GM21526 (cell line): ENCODE measurements at regions not wholly inside any gene's neighbourhood (a gene's known extent, or its start where the extent isn't known, plus 50 kb on each side); places are given as distances from the start of the nearest gene placed in this dataset.

Experiments
- ATAC-seq: cut with Tn5 transposase; IDR thresholded peaks from one replicate; pipeline ENCODE4 v1.9.1; 2021; ENCODE audit warnings: moderate library complexity; ENCODE audit not compliant: unreplicated experiment, low FRiP score

DNA sequence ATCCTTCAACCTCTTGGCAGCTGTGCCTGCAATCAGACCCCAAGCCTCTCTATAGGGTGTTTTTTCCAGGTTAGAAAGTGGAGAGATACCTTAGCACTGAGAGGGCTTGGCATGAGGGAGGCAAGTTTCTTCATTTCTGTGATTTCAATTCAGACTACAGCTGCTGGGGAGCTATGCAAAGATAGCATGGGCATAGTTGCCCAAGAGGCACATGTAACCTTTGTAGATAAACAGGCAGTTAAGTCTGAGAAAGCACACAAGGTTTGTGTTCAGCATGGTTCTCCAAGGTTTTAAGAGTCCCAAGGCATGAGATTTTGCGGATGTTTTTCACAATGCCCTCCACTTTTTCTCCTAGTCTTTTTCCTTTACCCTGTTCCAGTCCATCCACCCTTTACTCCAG lies 385.0 kb upstream of the ETAA1 start:
- no peak for ATAC-seq

- ATAC-seq = no peak
These were observed 383.3 kb upstream of the ETAA1 start for GRCh38 chr2:67013821-67014220.

DNA sequence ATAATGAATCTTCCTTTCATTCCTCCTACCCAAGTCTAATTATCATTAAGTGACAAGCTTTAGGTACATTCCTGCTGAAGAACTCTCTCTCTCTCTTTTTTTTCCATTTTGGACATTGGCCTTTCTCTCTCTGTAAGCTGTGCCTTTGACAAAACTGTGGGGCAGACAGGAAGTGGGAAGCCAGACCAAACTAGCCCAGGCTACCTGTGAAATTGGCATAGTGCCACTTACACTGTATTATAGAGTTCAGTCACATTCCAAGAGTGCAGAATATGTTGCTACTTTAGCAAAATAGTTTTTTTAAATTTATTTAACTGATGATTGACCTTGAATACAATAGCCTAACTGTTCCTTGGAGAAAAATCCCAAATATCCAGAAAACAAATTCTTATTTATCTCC lies 381.5 kb upstream of the ETAA1 start:
- no peak for ATAC-seq

DNA sequence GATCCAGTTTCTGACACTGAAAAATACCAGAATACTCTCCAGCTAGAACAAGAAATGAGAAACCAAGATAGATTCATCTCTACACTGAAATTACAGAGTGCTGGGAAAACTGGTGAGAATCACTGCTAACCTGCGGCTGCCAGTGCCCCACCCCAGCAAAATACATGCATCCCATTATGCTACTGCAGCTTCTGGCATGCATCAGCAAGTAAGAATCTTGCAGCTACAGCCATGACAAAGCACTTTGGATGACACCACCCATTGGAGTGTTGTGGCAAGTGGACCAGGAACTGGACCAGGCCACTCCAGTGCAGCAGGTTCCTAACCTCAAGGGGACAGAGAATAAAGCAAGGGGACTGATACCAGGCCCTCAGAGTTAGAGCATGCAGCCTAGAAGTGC lies 378.8 kb upstream of the ETAA1 start:
- no peak for ATAC-seq

GRCh38 chr2:67032076-67032475 lies 365.1 kb upstream of the ETAA1 start:
- ATAC-seq = no peak

GRCh38 chr2:67036444-67036843 lies 360.7 kb upstream of the ETAA1 start:
- no peak for ATAC-seq

DNA sequence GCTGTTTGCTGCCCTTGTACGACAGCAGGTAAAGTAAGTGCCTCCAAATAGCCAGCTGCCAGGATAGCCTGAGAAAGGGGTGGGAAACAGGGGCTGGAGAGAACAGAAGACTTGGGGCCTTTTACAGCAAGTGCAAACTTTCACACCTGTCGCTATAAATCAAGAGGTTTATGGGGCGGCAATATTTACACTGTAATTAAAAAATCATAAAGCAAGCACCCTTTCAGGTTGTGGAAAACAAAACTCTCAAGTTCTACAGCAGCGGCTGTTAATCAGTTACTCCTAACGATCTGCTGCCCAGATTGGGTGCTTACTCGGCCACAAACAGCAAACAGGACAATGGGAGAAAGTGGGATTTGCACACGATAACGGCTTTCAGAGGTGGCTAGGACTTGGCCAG lies 359.5 kb upstream of the ETAA1 start:
- ATAC-seq = no peak

GRCh38 chr2:67038195-67038594 lies 358.9 kb upstream of the ETAA1 start:
- no peak for ATAC-seq

DNA sequence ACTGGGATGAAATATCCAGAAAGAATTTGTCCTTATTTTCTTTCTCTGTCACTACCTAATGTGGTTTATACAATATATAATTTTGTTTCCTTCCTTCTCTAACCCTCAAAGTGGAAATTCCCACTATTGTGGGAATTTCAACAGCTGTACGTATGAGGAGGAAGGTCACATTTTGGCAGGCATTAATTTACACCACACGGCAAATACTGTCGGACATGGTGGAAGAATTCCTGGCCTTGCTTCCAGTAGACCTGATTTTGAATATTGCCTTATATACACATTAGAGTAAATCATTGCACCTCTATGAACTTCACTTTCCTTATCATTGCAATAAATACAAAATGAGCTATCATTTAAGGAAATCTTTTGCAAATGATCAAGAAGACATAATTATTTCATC lies 358.1 kb upstream of the ETAA1 start:
- no peak for ATAC-seq

- ATAC-seq = no peak
These were observed 357.5 kb upstream of the ETAA1 start for GRCh38 chr2:67039517-67040103.

DNA sequence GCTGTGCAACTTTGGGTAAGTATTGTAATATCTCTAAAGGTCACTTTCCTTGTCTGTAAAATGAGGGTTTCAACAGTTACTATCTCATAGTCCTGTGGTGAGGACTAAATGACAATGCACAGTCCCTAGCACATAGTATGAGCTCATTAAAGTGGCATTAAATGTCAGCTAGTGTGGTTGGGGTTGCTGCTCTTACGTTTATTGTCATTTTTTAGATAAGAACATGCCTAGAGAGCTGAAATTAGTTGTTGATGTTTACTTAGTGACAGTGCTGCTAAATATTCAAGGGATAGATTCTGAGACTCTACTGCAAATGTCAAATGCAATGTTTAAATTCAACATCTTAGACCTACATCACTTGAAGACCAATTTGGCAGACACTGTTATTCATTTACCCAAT lies 356.1 kb upstream of the ETAA1 start:
- ATAC-seq = no peak

DNA sequence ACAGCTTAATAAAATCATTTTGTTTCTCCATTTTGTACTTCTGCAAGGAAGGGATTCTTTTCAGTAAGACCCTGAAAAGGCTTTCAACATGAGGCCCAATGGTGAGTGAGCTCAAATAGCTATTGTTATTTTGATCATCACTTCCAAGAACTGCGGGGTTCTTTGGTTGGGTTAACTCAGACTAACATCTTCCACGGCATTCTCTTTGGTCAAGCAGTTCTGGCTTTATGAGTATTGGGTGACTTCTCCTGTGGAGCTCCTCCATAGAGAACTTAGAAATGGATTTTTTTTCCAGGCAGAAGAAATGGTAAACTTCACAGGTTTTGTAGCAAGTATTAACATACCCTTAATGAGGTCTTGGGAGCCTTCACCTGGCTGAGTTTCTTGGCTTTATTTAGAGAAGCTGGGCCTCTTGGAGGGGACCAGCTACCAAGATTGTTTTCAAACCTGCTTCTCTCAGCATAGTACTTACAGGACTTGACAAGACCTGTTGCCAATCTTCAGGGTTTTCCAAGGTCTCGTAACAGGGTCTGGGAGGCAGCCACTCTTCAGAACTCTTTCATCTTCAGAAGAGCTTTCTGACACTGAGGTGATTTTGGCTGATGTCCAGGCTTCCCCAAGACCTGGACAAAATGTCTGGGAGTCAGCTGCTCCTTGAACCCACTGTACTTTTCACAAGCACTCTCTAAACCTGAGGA lies 353.2 kb upstream of the ETAA1 start:
- ATAC-seq = no peak

GRCh38 chr2:67046591-67046990 lies 350.5 kb upstream of the ETAA1 start:
- no peak for ATAC-seq

GRCh38 chr2:67048314-67048713 lies 348.8 kb upstream of the ETAA1 start:
- ATAC-seq = no peak

DNA sequence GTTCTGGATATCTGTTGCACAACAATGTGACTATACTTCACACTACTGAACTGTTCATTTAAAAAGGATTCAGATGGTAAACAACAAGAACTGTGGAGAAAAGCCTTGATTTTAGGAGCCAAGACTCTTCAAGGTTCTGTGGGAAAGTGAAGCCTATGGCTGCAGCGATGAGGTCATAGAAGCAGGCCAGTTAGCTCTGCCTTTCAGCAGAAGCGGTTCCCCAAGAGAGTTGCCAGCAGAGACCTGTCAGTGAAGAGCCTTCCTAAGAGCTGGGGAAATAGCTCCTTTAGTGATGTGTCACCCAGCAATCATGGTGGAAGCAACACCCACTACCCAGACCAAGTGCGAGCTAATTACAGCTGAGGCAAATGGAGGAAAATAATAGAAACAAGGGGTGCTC lies 346.5 kb upstream of the ETAA1 start:
- no peak for ATAC-seq

GRCh38 chr2:67054728-67055127 lies 342.4 kb upstream of the ETAA1 start:
- no peak for ATAC-seq

DNA sequence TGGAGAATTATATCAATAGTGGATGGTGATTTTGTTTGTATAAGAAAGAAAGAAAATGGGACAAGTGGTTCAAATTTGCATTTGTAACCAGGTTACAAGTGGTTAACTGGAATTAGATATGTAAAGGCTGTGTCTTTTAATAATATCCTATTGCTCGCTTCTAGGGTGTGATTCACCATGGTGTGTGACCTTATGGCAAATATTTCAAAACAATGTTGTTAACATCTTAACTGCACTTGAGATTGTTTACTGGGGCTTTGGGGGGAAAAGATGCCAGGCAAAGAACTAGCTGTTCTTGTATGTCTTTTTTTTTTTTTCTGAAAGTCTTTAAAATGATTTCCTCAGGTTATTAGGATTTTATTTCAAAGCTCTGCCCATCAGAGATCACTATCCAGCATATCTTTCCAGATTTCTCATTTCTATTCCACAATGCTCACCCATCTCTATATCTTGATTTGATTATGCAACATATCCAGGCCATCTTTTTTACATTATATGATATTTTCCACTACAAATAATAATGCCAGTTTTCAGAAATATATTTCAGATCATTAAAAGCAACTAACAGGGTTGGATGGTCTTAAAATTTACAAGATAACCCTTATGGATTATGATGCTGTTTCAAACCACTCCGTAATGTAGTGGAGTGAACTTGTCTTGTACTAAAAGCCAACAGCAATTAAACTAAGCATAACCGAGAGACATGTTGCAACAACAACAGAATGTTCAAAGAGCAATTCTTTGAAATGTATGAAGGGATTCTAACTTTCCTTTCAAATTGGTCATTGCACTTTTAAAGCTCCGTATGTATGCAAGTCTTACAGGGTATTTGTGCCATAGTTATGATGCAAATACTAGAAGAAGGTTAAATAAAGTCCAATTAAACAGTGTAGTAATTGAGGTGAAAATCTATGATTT lies 341.5 kb upstream of the ETAA1 start:
- no peak for ATAC-seq

DNA sequence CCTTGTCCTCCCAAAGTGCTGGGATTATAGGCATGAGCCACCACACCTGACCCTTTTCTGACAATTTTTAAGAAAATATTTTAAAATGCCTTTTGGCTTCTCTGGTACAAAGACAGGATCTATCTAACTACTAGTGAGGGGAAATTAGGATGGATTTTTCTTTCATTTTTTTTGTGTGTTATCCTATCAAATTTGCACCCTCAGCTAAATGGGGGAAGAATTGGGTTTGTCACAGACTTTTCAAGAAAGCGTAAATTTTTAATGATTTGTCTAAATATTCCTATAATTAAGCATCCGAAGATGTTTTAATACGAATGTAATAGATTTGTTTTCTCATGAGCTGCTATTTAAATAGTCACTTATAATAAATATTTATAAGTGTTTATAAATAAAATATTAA lies 340.0 kb upstream of the ETAA1 start:
- no peak for ATAC-seq

GRCh38 chr2:67057901-67058703 lies 339.0 kb upstream of the ETAA1 start:
- no peak for ATAC-seq

DNA sequence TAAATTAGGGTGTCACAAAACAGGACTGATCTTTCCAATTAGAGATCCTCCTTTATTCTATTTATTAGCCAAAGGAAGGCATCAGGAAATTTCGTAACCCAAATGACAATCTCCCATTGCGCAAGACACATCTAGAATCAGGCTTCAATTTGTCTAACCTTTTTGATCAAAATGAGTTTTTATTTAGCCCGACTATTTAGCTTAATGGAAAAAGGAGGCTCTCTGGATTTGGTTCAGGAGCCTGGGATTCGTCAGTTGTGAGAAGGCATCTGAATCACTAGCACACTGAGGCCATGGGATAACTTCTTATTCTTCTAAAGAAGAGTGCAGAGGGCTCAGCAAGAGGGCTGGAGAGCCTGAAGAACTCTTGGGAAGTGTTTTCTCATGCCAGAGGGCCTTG lies 332.1 kb upstream of the ETAA1 start:
- no peak for ATAC-seq

- no peak for ATAC-seq
These were observed 330.4 kb upstream of the ETAA1 start for GRCh38 chr2:67066782-67067181.
